Endothelial cell of umbilical vein (primary cell): ENCODE measurements at regions not wholly inside any gene's neighbourhood (a gene's known extent, or its start where the extent isn't known, plus 50 kb on each side); places are given as distances from the start of the nearest gene placed in this dataset.

ENCODE experiments used
- BruUV-seq: library from RNA; stranded (reverse); fragments of 400-500 nt; replicated peaks from 2 replicates; lab custom pipeline; 2021; lab: Mats Ljungman, UMichigan
- CTCF ChIA-PET: fragments of 300-600, 350-600 bp; sonication (Branson Sonifier 250); formaldehyde crosslinking; loops from one replicate; lab custom pipeline; 2021; ENCODE audit warnings: antibody characterized with exemption, inconsistent platforms; lab: Charles Lee
- POLR2A ChIA-PET: fragments of 300-600, 350-600 bp; sonication (Branson Sonifier 250); formaldehyde crosslinking; loops from one replicate; lab custom pipeline; 2021; ENCODE audit warnings: antibody characterized with exemption, inconsistent platforms; lab: Charles Lee
- DNase-seq: peaks from one replicate; pipeline ENCODE4 v3.0.0-alpha.2; 2011; ENCODE audit warnings: low read depth, low spot score
- FAIRE-seq: peaks from 2 replicates; lab custom pipeline; 2011; peaks lifted over from hg19 to GRCh38; lab: Jason Lieb, UNC
- H2AFZ ChIP-seq: 2 replicates; pipeline ENCODE4 v1.6.0; 2012; ENCODE audit warnings: low read depth, low read length, control low read depth, inconsistent platforms
- H3K27ac ChIP-seq: 2 replicates; pipeline ENCODE4 v1.5.1; 2011; ENCODE audit warnings: low read depth, mild to moderate bottlenecking, control low read depth, low read length, moderate library complexity; ENCODE audit not compliant: insufficient read depth
- H3K27me3 ChIP-seq, 2 experiments: 2 replicates each; pipeline versions ENCODE4 v1.6.0 to v1.6.1; 2011; ENCODE audit warnings: low read length in 2 of 2, mixed read lengths in 1 of 2; ENCODE audit not compliant: control insufficient read depth in 2 of 2, insufficient read depth in 2 of 2
- H3K36me3 ChIP-seq, 2 experiments: 2 replicates in 1 of 2; 3 replicates in 1 of 2; pipeline ENCODE4 v1.5.1; 2011; ENCODE audit warnings: low read length in 2 of 2, mild to moderate bottlenecking in 1 of 2, moderate library complexity in 1 of 2; ENCODE audit not compliant: control insufficient read depth in 2 of 2, insufficient read depth in 2 of 2; ENCODE audit errors: extremely low read depth in 1 of 2
- H3K4me1 ChIP-seq: 3 replicates; pipeline ENCODE4 v1.5.1; 2011; ENCODE audit warnings: mild to moderate bottlenecking, low read length; ENCODE audit not compliant: control insufficient read depth, insufficient read depth; ENCODE audit errors: extremely low read depth
- H3K4me2 ChIP-seq: 2 replicates; pipeline ENCODE4 v1.6.1; 2011; ENCODE audit warnings: low read length, control low read depth, mixed read lengths; ENCODE audit not compliant: insufficient read depth
- H3K4me3 ChIP-seq, 3 experiments: fragments of 200-600 bp in 1 of 3; sonication (generic), shearing (Covaris generic) in 1 of 3; replicated peaks in 1 of 3; 2 replicates each; pipeline ENCODE4 v1.5.1; 2011 to 2016; ENCODE audit warnings: control low read depth in 3 of 3, low read length in 3 of 3, mild to moderate bottlenecking in 2 of 3, inconsistent platforms in 1 of 3, low read depth in 1 of 3, moderate library complexity in 1 of 3; ENCODE audit not compliant: insufficient read depth in 1 of 3
- H3K79me2 ChIP-seq: 2 replicates; pipeline ENCODE4 v1.6.0; 2012; ENCODE audit warnings: low read length, inconsistent platforms; ENCODE audit not compliant: control insufficient read depth, insufficient read depth
- H3K9ac ChIP-seq: replicated peaks from 2 replicates; pipeline ENCODE3; 2011; ENCODE audit warnings: low read length, control low read depth; ENCODE audit not compliant: insufficient read depth; ENCODE audit errors: extremely low read depth
- H3K9me1 ChIP-seq: replicated peaks from 3 replicates; pipeline ENCODE4 v1.6.0; 2011; ENCODE audit warnings: mild to moderate bottlenecking, low read length; ENCODE audit not compliant: control insufficient read depth, insufficient read depth; ENCODE audit errors: extremely low read depth
- H3K9me3 ChIP-seq: replicated peaks from 2 replicates; pipeline ENCODE4 v1.5.1; 2012; ENCODE audit warnings: low read length, inconsistent platforms; ENCODE audit not compliant: control insufficient read depth, insufficient read depth
- H4K20me1 ChIP-seq: replicated peaks from 2 replicates; pipeline ENCODE3; 2011; ENCODE audit warnings: mild to moderate bottlenecking, low read length; ENCODE audit not compliant: control insufficient read depth, insufficient read depth; ENCODE audit errors: extremely low read depth
- EZH2 ChIP-seq: IDR thresholded peaks from 2 replicates; pipeline ENCODE4 v1.6.1; 2012; ENCODE audit warnings: borderline replicate concordance, low read depth, mild to moderate bottlenecking, moderate library complexity, low read length, inconsistent platforms; ENCODE audit not compliant: severe bottlenecking
- FOS ChIP-seq: IDR thresholded peaks from 2 replicates; pipeline ENCODE4 v1.6.1; 2011; ENCODE audit warnings: mild to moderate bottlenecking, low read length, moderate library complexity, borderline replicate concordance; ENCODE audit not compliant: insufficient read depth
- GATA2 ChIP-seq: IDR thresholded peaks from 2 replicates; pipeline ENCODE4 v1.7.0; 2011; ENCODE audit warnings: low read depth, mild to moderate bottlenecking, moderate library complexity, mixed read lengths, low read length; ENCODE audit not compliant: insufficient read length, insufficient read depth
- JUN ChIP-seq: IDR thresholded peaks from 2 replicates; pipeline ENCODE4 v1.6.1; 2011; ENCODE audit warnings: borderline replicate concordance, low read depth; ENCODE audit not compliant: insufficient read length, insufficient read depth
- MAX ChIP-seq: IDR thresholded peaks from 2 replicates; pipeline ENCODE4 v1.6.1; 2011; ENCODE audit not compliant: insufficient read depth, insufficient read length
- MYC ChIP-seq: IDR thresholded peaks from one replicate; pipeline ENCODE4 v1.6.1; 2011; ENCODE audit warnings: mild to moderate bottlenecking, low read depth, low read length
- POLR2A ChIP-seq: IDR thresholded peaks from 2 replicates; pipeline ENCODE4 v1.6.1; 2012; ENCODE audit warnings: low read depth, mild to moderate bottlenecking, control low read depth, low read length
- POLR2AphosphoS5 ChIP-seq: IDR thresholded peaks from 2 replicates; pipeline ENCODE4 v1.6.1; 2012; ENCODE audit warnings: low read depth, mild to moderate bottlenecking, control low read depth, low read length, moderate library complexity; ENCODE audit not compliant: insufficient read depth
- dilution Hi-C: fragments of 300-500 bp; cut with MboI; formaldehyde crosslinking; loops from one replicate; pipeline ENCODE4 v1.15.0; 2019; ENCODE audit warnings: low sequenced_read_pairs; ENCODE audit not compliant: extremely low pct_ligation_motif_present
- intact Hi-C: fragments of 100-400 bp; cut with micrococcal nuclease; formaldehyde crosslinking; loops from one replicate; pipeline ENCODE4 v1.10.0; 2022
- TF ChIP-seq, protein P1 (sequence below), 2 donors: IDR thresholded peaks; 1 replicate in 1 of 2; 2 replicates in 1 of 2; pipeline ENCODE4 v1.5.1; 2011; ENCODE audit warnings: low read length in 2 of 2, mild to moderate bottlenecking in 2 of 2, moderate library complexity in 2 of 2, control low read depth in 1 of 2, inconsistent platforms in 1 of 2, low read depth in 1 of 2; ENCODE audit not compliant: insufficient read depth in 1 of 2; ENCODE audit errors: extremely low read depth in 1 of 2

DNA sequence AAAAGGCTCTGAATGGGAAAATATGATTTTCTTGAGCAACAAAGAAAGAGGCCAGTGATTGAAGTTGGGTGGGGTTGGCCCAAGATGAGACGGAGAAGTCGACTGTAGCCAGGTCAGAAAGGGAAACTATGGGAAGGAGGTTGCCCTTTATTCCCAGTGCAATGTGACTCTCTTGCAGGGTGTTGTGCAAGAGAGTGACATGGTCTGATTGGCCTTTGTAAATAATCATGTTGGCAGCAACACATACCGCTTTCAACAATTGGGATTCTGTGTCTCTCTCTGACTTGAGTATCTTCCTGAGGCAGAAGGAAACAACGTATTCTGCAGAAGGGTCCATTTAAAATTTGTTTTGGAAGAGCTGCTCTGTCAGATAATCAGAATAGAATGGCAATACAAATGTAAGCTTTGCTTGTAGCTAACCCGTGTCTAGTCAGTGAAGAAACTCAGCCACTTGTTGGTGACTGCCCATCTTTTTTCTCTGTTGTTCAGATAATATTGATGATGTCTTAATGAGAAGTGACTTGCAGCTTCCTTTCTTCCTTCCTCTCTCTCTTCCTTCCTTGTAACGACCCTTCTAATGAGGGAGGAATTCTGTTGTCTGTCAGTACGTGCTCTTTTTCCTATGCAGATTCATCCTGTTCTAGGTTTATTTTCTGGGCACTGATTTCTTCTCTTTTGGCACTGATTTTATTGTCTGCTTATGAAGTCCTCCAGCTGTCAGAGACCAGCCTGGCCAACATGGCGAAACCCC lies 311.0 kb upstream of the FAM98A start:
- no peaks in the 10 kb centered on the region for H3K36me3 ChIP-seq
- H3K9ac ChIP-seq: no peak overlapping the region
- H4K20me1 ChIP-seq: no peaks in the 10 kb centered on the region
- no peak overlapping the region for H2AFZ ChIP-seq
- H3K79me2 ChIP-seq: no peaks in the 10 kb centered on the region
- no peak for DNase-seq
- dilution Hi-C loops (no loop called here), intact Hi-C loops (no loop called here)
- BruUV-seq: no TSS peak
- ChIA-PET POLR2A (no interaction called here), CTCF (no interaction called here)
- no peak overlapping the region for H3K4me3 ChIP-seq
- H3K4me2 ChIP-seq: no peak overlapping the region
- peaks cover 2% of the 10 kb centered on the region for H3K9me3 ChIP-seq
- TF ChIP-seq MYC (no peak), FOS (no peak), MAX (no peak), POLR2AphosphoS5 (no peak), JUN (no peak), EZH2 (no peak), GATA2 (no peak), POLR2A (no peak)
- TF ChIP-seq, protein P1, sequence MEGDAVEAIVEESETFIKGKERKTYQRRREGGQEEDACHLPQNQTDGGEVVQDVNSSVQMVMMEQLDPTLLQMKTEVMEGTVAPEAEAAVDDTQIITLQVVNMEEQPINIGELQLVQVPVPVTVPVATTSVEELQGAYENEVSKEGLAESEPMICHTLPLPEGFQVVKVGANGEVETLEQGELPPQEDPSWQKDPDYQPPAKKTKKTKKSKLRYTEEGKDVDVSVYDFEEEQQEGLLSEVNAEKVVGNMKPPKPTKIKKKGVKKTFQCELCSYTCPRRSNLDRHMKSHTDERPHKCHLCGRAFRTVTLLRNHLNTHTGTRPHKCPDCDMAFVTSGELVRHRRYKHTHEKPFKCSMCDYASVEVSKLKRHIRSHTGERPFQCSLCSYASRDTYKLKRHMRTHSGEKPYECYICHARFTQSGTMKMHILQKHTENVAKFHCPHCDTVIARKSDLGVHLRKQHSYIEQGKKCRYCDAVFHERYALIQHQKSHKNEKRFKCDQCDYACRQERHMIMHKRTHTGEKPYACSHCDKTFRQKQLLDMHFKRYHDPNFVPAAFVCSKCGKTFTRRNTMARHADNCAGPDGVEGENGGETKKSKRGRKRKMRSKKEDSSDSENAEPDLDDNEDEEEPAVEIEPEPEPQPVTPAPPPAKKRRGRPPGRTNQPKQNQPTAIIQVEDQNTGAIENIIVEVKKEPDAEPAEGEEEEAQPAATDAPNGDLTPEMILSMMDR (IDR thresholded peaks at IDR 0.05; ENCODE audit: extremely low read depth in 1 of 2, insufficient read depth in 1 of 2, low read depth in 1 of 2, low read length in 2 of 2): no peak
- H3K4me1 ChIP-seq: no peaks in the 10 kb centered on the region
- H3K27me3 ChIP-seq: no peaks in the 10 kb centered on the region
- no peak for FAIRE-seq
- no peak overlapping the region for H3K27ac ChIP-seq
- H3K9me1 ChIP-seq: no peaks in the 10 kb centered on the region
